HCT116 (cell line): ENCODE measurements at regions not wholly inside any gene's neighbourhood (a gene's known extent, or its start where the extent isn't known, plus 50 kb on each side); places are given as distances from the start of the nearest gene placed in this dataset.

ENCODE experiments used
- ATAC-seq: fragments of 200-7000 bp; cut with Tn5 transposase; 2 replicates; pipeline ENCODE4 v1.9.1; 2020; ENCODE audit warnings: mild to moderate bottlenecking, moderate library complexity
- BruUV-seq: library from RNA; stranded (reverse); fragments of 400-500 nt; replicated peaks from 2 replicates; lab custom pipeline; 2021; lab: Mats Ljungman, UMichigan
- CTCF ChIA-PET: fragments of 300-600 bp; sonication (Branson Sonifier 250); formaldehyde crosslinking; loops from one replicate; lab custom pipeline; 2021; ENCODE audit warnings: antibody characterized with exemption; lab: Charles Lee
- POLR2A ChIA-PET: fragments of 300-600, 350-600 bp; sonication (Branson Sonifier 250); formaldehyde crosslinking; loops from one replicate; lab custom pipeline; 2021; ENCODE audit warnings: antibody characterized with exemption; lab: Charles Lee
- RAD21 ChIA-PET, 2 experiments: fragments of 300-600 bp; sonication (Branson Sonifier 250); formaldehyde crosslinking; loops; one replicate each; lab custom pipeline; 2023; ENCODE audit warnings: low total read pairs in 2 of 2; ENCODE audit not compliant: uncharacterized antibody in 2 of 2, unreplicated experiment in 2 of 2, low non-redundant PET in 1 of 2; lab: Charles Lee
- DNase-seq: peaks from one replicate; pipeline ENCODE4 v3.0.0-alpha.2; 2010; ENCODE audit warnings: low read depth, low spot score
- H2AFZ ChIP-seq: fragments of 200-600 bp; shearing (Covaris generic), sonication (generic); 2 replicates; pipeline ENCODE4 v1.6.1; 2017; ENCODE audit warnings: low read depth, mixed run types, mixed read lengths, antibody characterized with exemption, low read length; ENCODE audit not compliant: poor library complexity, severe bottlenecking
- H3K27ac ChIP-seq: 2 replicates; pipeline ENCODE4 v1.5.1; 2012; ENCODE audit warnings: low read depth, low read length
- H3K27me3 ChIP-seq: fragments of 200-600 bp; sonication (generic); 2 replicates; pipeline ENCODE4 v1.6.1; 2016; ENCODE audit warnings: mixed run types, low read length, mixed read lengths; ENCODE audit not compliant: insufficient read depth
- H3K36me3 ChIP-seq, 2 experiments: fragments of 200-500 bp in 1 of 2; fragments of 200-600 bp in 1 of 2; sonication (Bioruptor generic) in 1 of 2; sonication (generic) in 1 of 2; 2 replicates each; pipeline versions ENCODE4 v1.5.1 to v1.6.1; 2014 to 2016; ENCODE audit warnings: low read length in 2 of 2, inconsistent platforms in 1 of 2, mixed read lengths in 1 of 2, mixed run types in 1 of 2; ENCODE audit not compliant: insufficient read depth in 2 of 2, control insufficient read depth in 1 of 2
- H3K4me1 ChIP-seq, 2 experiments: fragments of 200-600 bp in 1 of 2; sonication (generic) in 1 of 2; 2 replicates each; pipeline versions ENCODE4 v1.5.1 to v1.6.1; 2012 to 2017; ENCODE audit warnings: low read length in 2 of 2, inconsistent platforms in 1 of 2, mild to moderate bottlenecking in 1 of 2, mixed read lengths in 1 of 2, mixed run types in 1 of 2, moderate library complexity in 1 of 2; ENCODE audit not compliant: insufficient read depth in 2 of 2, control insufficient read depth in 1 of 2
- H3K4me2 ChIP-seq: fragments of 200-600 bp; sonication (generic); 2 replicates; pipeline ENCODE4 v1.6.1; 2017; ENCODE audit warnings: mixed run types, low read length, mixed read lengths
- H3K4me3 ChIP-seq, 2 experiments: fragments of 200-600 bp in 1 of 2; sonication (generic) in 1 of 2; replicated peaks in 1 of 2; 2 replicates each; pipeline ENCODE4 v1.5.1; 2011 to 2016; ENCODE audit warnings: low read length in 2 of 2, control low read depth in 1 of 2, low read depth in 1 of 2, mild to moderate bottlenecking in 1 of 2, mixed read lengths in 1 of 2, mixed run types in 1 of 2
- H3K79me2 ChIP-seq: fragments of 200-600 bp; sonication (generic); 2 replicates; pipeline ENCODE4 v1.6.1; 2017; ENCODE audit warnings: mild to moderate bottlenecking, mixed run types, low read length, moderate library complexity, mixed read lengths; ENCODE audit not compliant: insufficient read depth
- H3K9ac ChIP-seq: fragments of 200-600 bp; sonication (generic); 2 replicates; pipeline ENCODE4 v1.6.1; 2016; ENCODE audit warnings: low read length, mixed read lengths
- H3K9me2 ChIP-seq: fragments of 200-600 bp; sonication (generic), shearing (Covaris generic); 2 replicates; pipeline ENCODE4 v1.6.1; 2017; ENCODE audit warnings: mixed run types, mild to moderate bottlenecking, moderate library complexity; ENCODE audit not compliant: insufficient read depth
- H3K9me3 ChIP-seq, 2 experiments: fragments of 200-500 bp in 1 of 2; fragments of 200-600 bp in 1 of 2; sonication (Bioruptor generic) in 1 of 2; sonication (generic) in 1 of 2; 2 replicates each; pipeline ENCODE4 v1.6.1; 2014 to 2017; ENCODE audit warnings: low read length in 2 of 2, mixed read lengths in 2 of 2, inconsistent platforms in 1 of 2, low read depth in 1 of 2, mild to moderate bottlenecking in 1 of 2, mixed run types in 1 of 2, moderate library complexity in 1 of 2; ENCODE audit not compliant: control insufficient read depth in 1 of 2, insufficient read depth in 1 of 2
- H4K20me1 ChIP-seq: fragments of 200-600 bp; sonication (generic), shearing (Covaris generic); 2 replicates; pipeline ENCODE4 v1.6.1; 2017; ENCODE audit warnings: mixed run types, mild to moderate bottlenecking, moderate library complexity; ENCODE audit not compliant: insufficient read depth
- CBX3 ChIP-seq: IDR thresholded peaks from 2 replicates; pipeline ENCODE4 v1.6.1; 2012; ENCODE audit warnings: low read depth
- ELF1 ChIP-seq: IDR thresholded peaks from 2 replicates; pipeline ENCODE4 v1.6.1; 2012; ENCODE audit warnings: low read depth, borderline replicate concordance
- EZH2 ChIP-seq: fragments of 200-600 bp; sonication (generic); IDR thresholded peaks from 2 replicates; pipeline ENCODE4 v1.6.1; 2017; ENCODE audit warnings: antibody characterized with exemption, mixed run types
- EZH2phosphoT487 ChIP-seq: fragments of 200-600 bp; IDR thresholded peaks from 2 replicates; pipeline ENCODE4 v1.6.1; 2018; ENCODE audit warnings: antibody characterized with exemption, borderline replicate concordance
- FOSL1 ChIP-seq: IDR thresholded peaks from 2 replicates; pipeline ENCODE4 v1.6.1; 2012; ENCODE audit warnings: low read depth
- POLR2A ChIP-seq: IDR thresholded peaks from 2 replicates; pipeline ENCODE4 v1.7.0; 2011; ENCODE audit warnings: borderline replicate concordance; ENCODE audit not compliant: insufficient read depth, insufficient read length; ENCODE audit errors: extremely low read depth
- SP1 ChIP-seq: IDR thresholded peaks from 2 replicates; pipeline ENCODE4 v1.6.1; 2012; ENCODE audit warnings: low read depth
- TCF7L2 ChIP-seq: IDR thresholded peaks from 2 replicates; pipeline ENCODE4 v1.7.0; 2011; ENCODE audit warnings: borderline replicate concordance, inconsistent platforms; ENCODE audit not compliant: insufficient read depth, insufficient read length; ENCODE audit errors: extremely low read depth
- YY1 ChIP-seq: IDR thresholded peaks from 2 replicates; pipeline ENCODE4 v1.6.1; 2011; ENCODE audit warnings: low read length, low read depth, moderate library complexity, mild to moderate bottlenecking; ENCODE audit not compliant: insufficient replicate concordance; ENCODE audit errors: extremely low read depth
- ZFX ChIP-seq: fragments of 450-650 bp; IDR thresholded peaks from 2 replicates; pipeline ENCODE4 v1.6.1; 2017
- intact Hi-C: fragments of 100-400 bp; cut with micrococcal nuclease; formaldehyde crosslinking; loops from 2 replicates; pipeline ENCODE4 v1.10.0; 2022
- TF ChIP-seq, protein P1 (sequence below): IDR thresholded peaks from 2 replicates; pipeline ENCODE4 v1.6.1; 2012; ENCODE audit warnings: low read depth
- TF ChIP-seq, protein P2 (sequence below): IDR thresholded peaks from 2 replicates; pipeline ENCODE4 v1.6.1; 2011; ENCODE audit warnings: mild to moderate bottlenecking, low read length, moderate library complexity; ENCODE audit not compliant: insufficient replicate concordance; ENCODE audit errors: extremely low read depth
- TF ChIP-seq, protein P3 (sequence below): IDR thresholded peaks from 2 replicates; pipeline ENCODE4 v1.6.1; 2012
- TF ChIP-seq, protein P4 (sequence below): IDR thresholded peaks from 2 replicates; pipeline ENCODE4 v1.6.1; 2012

DNA sequence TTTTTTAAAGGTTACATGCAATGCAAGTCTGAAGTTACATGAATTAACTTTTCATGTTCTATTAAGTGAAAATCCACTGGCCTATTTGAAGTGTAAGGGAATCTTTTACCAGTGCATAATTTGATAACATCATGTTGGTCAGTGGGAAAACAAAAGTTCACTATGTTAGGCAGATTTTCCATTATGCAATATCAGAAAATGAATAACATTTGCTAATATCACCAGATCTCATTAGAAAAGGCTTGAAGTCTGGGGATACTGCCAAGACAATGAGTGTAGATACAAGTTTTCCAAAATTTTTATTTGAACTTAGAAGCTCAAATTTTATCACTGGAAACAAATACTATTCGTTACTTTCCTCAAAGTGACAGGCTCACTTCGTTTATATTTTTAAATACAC is 296.4 kb upstream of the CDH4 start:
- Histone ChIP-seq H4K20me1 (no peaks in the 10 kb centered on the region), H3K9me3 (peaks cover 0 to 31% of the 10 kb centered on the region in 2 experiments; a peak in 2 of 4 replicates), H3K79me2 (no peaks in the 10 kb centered on the region)
- no peak for ATAC-seq
- TF ChIP-seq TCF7L2 (no peak), ELF1 (no peak), CBX3 (no peak), EZH2 (no peak), SP1 (no peak), YY1 (no peak), ZFX (no peak)
- TF ChIP-seq, all 23 proteins: peak for 0
- ChIA-PET POLR2A (no interaction called here), CTCF (no interaction called here), RAD21 (no interaction called here)
- Histone ChIP-seq H3K27me3 (no peaks in the 10 kb centered on the region), H3K4me2 (no peak overlapping the region), H3K36me3 (no peaks in the 10 kb centered on the region), H3K9me2 (no peaks in the 10 kb centered on the region), H3K4me1 (no peaks in the 10 kb centered on the region), H2AFZ (no peak overlapping the region), H3K9ac (no peak overlapping the region), H3K27ac (no peak overlapping the region), H3K4me3 (no peak overlapping the region)
- intact Hi-C loops = no loop called here
- DNase-seq = no peak
- BruUV-seq = no TSS peak

DNA sequence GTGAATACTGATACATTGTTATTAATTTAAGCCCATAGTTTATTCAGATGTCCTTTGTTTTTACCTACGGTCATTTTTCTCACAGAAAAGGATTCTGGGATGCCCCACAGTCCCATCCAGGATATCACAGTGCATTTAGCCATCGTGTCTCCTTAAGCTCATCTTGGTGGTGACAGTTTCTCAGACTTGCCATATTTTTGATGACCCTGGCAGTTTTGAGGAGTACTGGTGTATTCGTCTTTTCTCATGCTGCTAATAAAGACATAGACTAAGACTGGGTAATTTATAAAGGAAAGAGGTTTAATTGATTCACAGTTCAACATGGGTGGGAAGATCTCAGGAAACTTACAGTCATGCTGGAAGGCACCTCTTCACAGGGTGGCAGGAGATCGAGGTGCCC is 295.9 kb upstream of the CDH4 start:
- Histone ChIP-seq H3K9me3 (peaks cover 0 to 35% of the 10 kb centered on the region in 2 experiments; a peak in 2 of 4 replicates), H3K79me2 (no peaks in the 10 kb centered on the region), H3K4me3 (no peak overlapping the region), H4K20me1 (no peaks in the 10 kb centered on the region), H3K27me3 (no peaks in the 10 kb centered on the region), H3K36me3 (no peaks in the 10 kb centered on the region), H3K27ac (no peak overlapping the region), H3K9ac (no peak overlapping the region), H3K9me2 (no peaks in the 10 kb centered on the region), H3K4me1 (no peaks in the 10 kb centered on the region), H3K4me2 (no peak overlapping the region), H2AFZ (no peak overlapping the region)
- ATAC-seq = no peak
- ChIA-PET CTCF (no interaction called here), POLR2A (no interaction called here), RAD21 (no interaction called here)
- TF ChIP-seq POLR2A (no peak), EZH2phosphoT487 (no peak), YY1 (no peak), FOSL1 (no peak), SP1 (no peak), ELF1 (no peak)
- TF ChIP-seq, protein P1, sequence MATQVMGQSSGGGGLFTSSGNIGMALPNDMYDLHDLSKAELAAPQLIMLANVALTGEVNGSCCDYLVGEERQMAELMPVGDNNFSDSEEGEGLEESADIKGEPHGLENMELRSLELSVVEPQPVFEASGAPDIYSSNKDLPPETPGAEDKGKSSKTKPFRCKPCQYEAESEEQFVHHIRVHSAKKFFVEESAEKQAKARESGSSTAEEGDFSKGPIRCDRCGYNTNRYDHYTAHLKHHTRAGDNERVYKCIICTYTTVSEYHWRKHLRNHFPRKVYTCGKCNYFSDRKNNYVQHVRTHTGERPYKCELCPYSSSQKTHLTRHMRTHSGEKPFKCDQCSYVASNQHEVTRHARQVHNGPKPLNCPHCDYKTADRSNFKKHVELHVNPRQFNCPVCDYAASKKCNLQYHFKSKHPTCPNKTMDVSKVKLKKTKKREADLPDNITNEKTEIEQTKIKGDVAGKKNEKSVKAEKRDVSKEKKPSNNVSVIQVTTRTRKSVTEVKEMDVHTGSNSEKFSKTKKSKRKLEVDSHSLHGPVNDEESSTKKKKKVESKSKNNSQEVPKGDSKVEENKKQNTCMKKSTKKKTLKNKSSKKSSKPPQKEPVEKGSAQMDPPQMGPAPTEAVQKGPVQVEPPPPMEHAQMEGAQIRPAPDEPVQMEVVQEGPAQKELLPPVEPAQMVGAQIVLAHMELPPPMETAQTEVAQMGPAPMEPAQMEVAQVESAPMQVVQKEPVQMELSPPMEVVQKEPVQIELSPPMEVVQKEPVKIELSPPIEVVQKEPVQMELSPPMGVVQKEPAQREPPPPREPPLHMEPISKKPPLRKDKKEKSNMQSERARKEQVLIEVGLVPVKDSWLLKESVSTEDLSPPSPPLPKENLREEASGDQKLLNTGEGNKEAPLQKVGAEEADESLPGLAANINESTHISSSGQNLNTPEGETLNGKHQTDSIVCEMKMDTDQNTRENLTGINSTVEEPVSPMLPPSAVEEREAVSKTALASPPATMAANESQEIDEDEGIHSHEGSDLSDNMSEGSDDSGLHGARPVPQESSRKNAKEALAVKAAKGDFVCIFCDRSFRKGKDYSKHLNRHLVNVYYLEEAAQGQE = no peak
- TF ChIP-seq, protein P2, sequence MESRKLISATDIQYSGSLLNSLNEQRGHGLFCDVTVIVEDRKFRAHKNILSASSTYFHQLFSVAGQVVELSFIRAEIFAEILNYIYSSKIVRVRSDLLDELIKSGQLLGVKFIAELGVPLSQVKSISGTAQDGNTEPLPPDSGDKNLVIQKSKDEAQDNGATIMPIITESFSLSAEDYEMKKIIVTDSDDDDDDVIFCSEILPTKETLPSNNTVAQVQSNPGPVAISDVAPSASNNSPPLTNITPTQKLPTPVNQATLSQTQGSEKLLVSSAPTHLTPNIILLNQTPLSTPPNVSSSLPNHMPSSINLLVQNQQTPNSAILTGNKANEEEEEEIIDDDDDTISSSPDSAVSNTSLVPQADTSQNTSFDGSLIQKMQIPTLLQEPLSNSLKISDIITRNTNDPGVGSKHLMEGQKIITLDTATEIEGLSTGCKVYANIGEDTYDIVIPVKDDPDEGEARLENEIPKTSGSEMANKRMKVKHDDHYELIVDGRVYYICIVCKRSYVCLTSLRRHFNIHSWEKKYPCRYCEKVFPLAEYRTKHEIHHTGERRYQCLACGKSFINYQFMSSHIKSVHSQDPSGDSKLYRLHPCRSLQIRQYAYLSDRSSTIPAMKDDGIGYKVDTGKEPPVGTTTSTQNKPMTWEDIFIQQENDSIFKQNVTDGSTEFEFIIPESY = no peak
- TF ChIP-seq, protein P3, sequence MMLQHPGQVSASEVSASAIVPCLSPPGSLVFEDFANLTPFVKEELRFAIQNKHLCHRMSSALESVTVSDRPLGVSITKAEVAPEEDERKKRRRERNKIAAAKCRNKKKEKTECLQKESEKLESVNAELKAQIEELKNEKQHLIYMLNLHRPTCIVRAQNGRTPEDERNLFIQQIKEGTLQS = no peak
- TF ChIP-seq, protein P4, sequence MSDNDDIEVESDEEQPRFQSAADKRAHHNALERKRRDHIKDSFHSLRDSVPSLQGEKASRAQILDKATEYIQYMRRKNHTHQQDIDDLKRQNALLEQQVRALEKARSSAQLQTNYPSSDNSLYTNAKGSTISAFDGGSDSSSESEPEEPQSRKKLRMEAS = no peak
- DNase-seq = no peak
- intact Hi-C loops = no loop called here
- BruUV-seq = no TSS peak
